Adrenal gland (tissue), 9 donors: ENCODE measurements at regions not wholly inside any gene's neighbourhood (a gene's known extent, or its start where the extent isn't known, plus 50 kb on each side); places are given as distances from the start of the nearest gene placed in this dataset.

Experiments used
- DNase-seq, 7 donors: peaks; one replicate each; pipeline ENCODE4 v3.0.0-alpha.2; 2019 to 2020
- H3K27ac ChIP-seq, 5 donors: fragments of 200-600 bp; sonication (generic) in 4 of 5; 1 replicate in 3 of 5; 2 replicates in 2 of 5; pipeline versions ENCODE4 v1.5.1 to v1.8.0; 2016 to 2020; ENCODE audit warnings: mild to moderate bottlenecking in 1 of 5
- H3K27me3 ChIP-seq: fragments of 200-600 bp; 2 replicates; pipeline ENCODE4 v1.8.0; 2021
- H3K36me3 ChIP-seq, 2 donors: fragments of 200-600 bp; replicated peaks in 1 of 2; 1 replicate in 1 of 2; 2 replicates in 1 of 2; pipeline versions ENCODE4 v1.5.1 to v1.8.0; 2018 to 2022
- H3K4me1 ChIP-seq, 2 donors: fragments of 200-600 bp; replicated peaks in 1 of 2; 1 replicate in 1 of 2; 2 replicates in 1 of 2; pipeline versions ENCODE4 v1.5.1 to v1.8.0; 2018 to 2021
- H3K4me3 ChIP-seq, 4 donors: fragments of 200-600 bp; sonication (generic) in 3 of 4; one replicate each; pipeline ENCODE4 v1.5.1; 2016 to 2018
- H3K9me3 ChIP-seq, 3 donors: fragments of 200-600 bp; sonication (generic) in 1 of 3; replicated peaks in 1 of 3; 1 replicate in 2 of 3; 2 replicates in 1 of 3; pipeline versions ENCODE4 v1.5.1 to v1.8.0; 2016 to 2021
- CTCF ChIP-seq, 6 experiments: fragments of 450-650 bp in 4 of 6; fragments of 200-600 bp in 2 of 6; sonication (generic) in 1 of 6; IDR thresholded peaks; 1 replicate in 5 of 6; 2 replicates in 1 of 6; pipeline versions ENCODE4 v1.5.1 to v1.8.0; 2016 to 2021; ENCODE audit warnings: antibody characterized with exemption in 6 of 6, mild to moderate bottlenecking in 2 of 6, moderate library complexity in 1 of 6
- POLR2A ChIP-seq, 2 donors: fragments of 450-650 bp; IDR thresholded peaks; one replicate each; pipeline ENCODE4 v1.6.1; 2017; ENCODE audit warnings: antibody characterized with exemption in 2 of 2, mild to moderate bottlenecking in 2 of 2, moderate library complexity in 1 of 2
- WGBS, 4 donors: extraction: QIAGEN DNeasy Blood & Tissue Kit in 2 of 4; methylation state at CpG; one replicate each; pipeline versions ENCODE4 v1.1.5 to v1.1.7; 2013 to 2017; 5-methylcytosine and 5-hydroxymethylcytosine counted together
- intact Hi-C, 2 donors: fragments of 100-400 bp; cut with DNase I; formaldehyde crosslinking; loops; one replicate each; pipeline versions ENCODE4 v1.14.1 to v1.15.0; 2022 to 2023
- donor health status: healthy with polysubstance abuse.
- donor health status: Bipolar disorder and iron deficiency.
- donor health status: DM: yes; HTN: yes; CAD: no.
- donor health status: DM: no; HTN: no; CAD: no.
- donor health status: DM: no; HTN: no; CAD: no.

GRCh38 chr18:67143028-67143427 lies 373.5 kb downstream of the DSEL start:
- WGBS, 4 donors, result 63 to 71% (median 68%) methylated on average over 5 of the region's 5 CpGs
- DNase-seq, result no peak
- intact Hi-C loops, result no loop called here
- Histone ChIP-seq H3K4me3 (no peak overlapping the region), H3K27ac (no peak overlapping the region), H3K4me1 (no peaks in the 10 kb centered on the region), H3K36me3 (no peaks in the 10 kb centered on the region), H3K27me3 (no peaks in the 10 kb centered on the region), H3K9me3 (no peaks in the 10 kb centered on the region)
- TF ChIP-seq CTCF (IDR thresholded peaks at IDR 0.05), result no peak
- no peak for TF ChIP-seq POLR2A (IDR thresholded peaks at IDR 0.05)

GRCh38 chr18:67142604-67143003 lies 373.9 kb downstream of the DSEL start:
- DNase-seq, result no peak
- Histone ChIP-seq H3K27ac (no peak overlapping the region), H3K9me3 (no peaks in the 10 kb centered on the region), H3K4me1 (no peaks in the 10 kb centered on the region), H3K27me3 (no peaks in the 10 kb centered on the region), H3K36me3 (no peaks in the 10 kb centered on the region), H3K4me3 (no peak overlapping the region)
- no peak for TF ChIP-seq POLR2A (IDR thresholded peaks at IDR 0.05)
- TF ChIP-seq CTCF (IDR thresholded peaks at IDR 0.05), result no peak
- intact Hi-C loops, result no loop called here
- 67 to 87% (median 79%) methylated on average over 5 of the region's 5 CpGs for WGBS, 4 donors

GRCh38 chr18:67140495-67140894 lies 376.0 kb downstream of the DSEL start:
- H3K27ac ChIP-seq, result no peak overlapping the region
- 78 to 88% (median 82%) methylated on average over 2 of the region's 2 CpGs for WGBS, 4 donors
- H3K27me3 ChIP-seq, result no peaks in the 10 kb centered on the region
- intact Hi-C loops, result no loop called here
- no peak for DNase-seq
- no peaks in the 10 kb centered on the region for H3K9me3 ChIP-seq
- no peak for TF ChIP-seq POLR2A (IDR thresholded peaks at IDR 0.05)
- TF ChIP-seq CTCF (IDR thresholded peaks at IDR 0.05), result no peak
- H3K4me3 ChIP-seq, result no peak overlapping the region
- H3K36me3 ChIP-seq, result no peaks in the 10 kb centered on the region
- no peaks in the 10 kb centered on the region for H3K4me1 ChIP-seq

- no peaks in the 10 kb centered on the region for H3K36me3 ChIP-seq
- no peak for DNase-seq
- WGBS, 4 donors, result 32 to 48% (median 42%) methylated on average over 1 of the region's 1 CpG
- no peak overlapping the region for H3K4me3 ChIP-seq
- no peak for TF ChIP-seq CTCF (IDR thresholded peaks at IDR 0.05)
- H3K27me3 ChIP-seq, result no peaks in the 10 kb centered on the region
- H3K9me3 ChIP-seq, result no peaks in the 10 kb centered on the region
- H3K4me1 ChIP-seq, result no peaks in the 10 kb centered on the region
- intact Hi-C loops, result no loop called here
- H3K27ac ChIP-seq, result no peak overlapping the region
These were observed 376.6 kb downstream of the DSEL start for GRCh38 chr18:67139899-67140298.
